Mucosa of gallbladder (tissue), 1 donor: ENCODE measurements at regions not wholly inside any gene's neighbourhood (a gene's known extent, or its start where the extent isn't known, plus 50 kb on each side); places are given as distances from the start of the nearest gene placed in this dataset.
"Not testable (repeated sequence)": the region's sequence is repeated elsewhere in the genome, so short reads cannot be mapped to it uniquely, and the experiment has no call there.

ENCODE experiments used
- DNase-seq: peaks from one replicate; pipeline ENCODE4 v3.0.0-alpha.2; 2020; ENCODE audit warnings: low spot score
- donor health status: DM: no; HTN: no; CAD: no.

- no peak for DNase-seq
Measured at GRCh38 chr2:129504646-129505045, 474.8 kb upstream of the RAB6C start.

GRCh38 chr2:129518937-129519336, 460.5 kb upstream of the RAB6C start:
- DNase-seq = no peak

GRCh38 chr2:129532158-129532557, 447.3 kb upstream of the RAB6C start:
- not testable (repeated sequence) for DNase-seq

GRCh38 chr2:129548880-129549279, 430.6 kb upstream of the RAB6C start:
- DNase-seq = no peak

GRCh38 chr2:129550536-129550935, 428.9 kb upstream of the RAB6C start:
- DNase-seq = no peak

GRCh38 chr2:129554373-129554772, 425.1 kb upstream of the RAB6C start:
- no peak for DNase-seq

GRCh38 chr2:129559101-129559500, 420.4 kb upstream of the RAB6C start:
- DNase-seq = no peak

- DNase-seq = no peak
Measured at GRCh38 chr2:129565551-129566109, 413.8 kb upstream of the RAB6C start.

- not testable (repeated sequence) for DNase-seq
Measured at GRCh38 chr2:129570812-129571211, 408.7 kb upstream of the RAB6C start.

- no peak for DNase-seq
Measured at GRCh38 chr2:129575431-129575830, 404.0 kb upstream of the RAB6C start.

- DNase-seq = no peak
Measured at GRCh38 chr2:129575880-129576279, 403.6 kb upstream of the RAB6C start.

- no peak for DNase-seq
Measured at GRCh38 chr2:129580001-129580400, 399.5 kb upstream of the RAB6C start.

- DNase-seq = no peak
Measured at GRCh38 chr2:129585760-129586159, 393.7 kb upstream of the RAB6C start.

- no peak for DNase-seq
Measured at GRCh38 chr2:129587426-129588064, 391.9 kb upstream of the RAB6C start.

- no peak for DNase-seq
Measured at GRCh38 chr2:129604560-129604959, 374.9 kb upstream of the RAB6C start.

- DNase-seq = no peak
Measured at GRCh38 chr2:129605646-129606045, 373.8 kb upstream of the RAB6C start.

- DNase-seq = no peak
Measured at GRCh38 chr2:129606496-129607270, 372.8 kb upstream of the RAB6C start.

- DNase-seq = no peak
Measured at GRCh38 chr2:129609224-129609623, 370.2 kb upstream of the RAB6C start.

- no peak for DNase-seq
Measured at GRCh38 chr2:129610766-129611165, 368.7 kb upstream of the RAB6C start.

GRCh38 chr2:129611471-129611870, 368.0 kb upstream of the RAB6C start:
- no peak for DNase-seq

GRCh38 chr2:129619471-129619870, 360.0 kb upstream of the RAB6C start:
- peak; percentile 34 for DNase-seq

- DNase-seq = no peak
Measured at GRCh38 chr2:129620411-129620810, 359.1 kb upstream of the RAB6C start.

GRCh38 chr2:129623783-129624182, 355.7 kb upstream of the RAB6C start:
- DNase-seq = no peak
